ENCODE measurements at regions not wholly inside any gene's neighbourhood (a gene's known extent, or its start where the extent isn't known, plus 50 kb on each side); places are given as distances from the start of the nearest gene placed in this dataset.
"Not testable (repeated sequence)": the region's sequence is repeated elsewhere in the genome, so short reads cannot be mapped to it uniquely, and the experiment has no call there.

- Mint-ChIP-seq H3K36me3 (ENCODE audit: low read depth) (no peaks in the 10 kb centered on the region), H3K4me3 (no peak overlapping the region), H3K9me3 (no peaks in the 10 kb centered on the region), H3K4me1 (ENCODE audit: low read depth) (no peaks in the 10 kb centered on the region), H3K27me3 (ENCODE audit: low read depth) (no peaks in the 10 kb centered on the region), H3K27ac (no peak overlapping the region)
- no peak for DNase-seq (ENCODE audit: low spot score)
Measured at GRCh38 chr1:94769551-94769950, 50.6 kb upstream of the SLC44A3 start.

GRCh38 chr1:94768036-94768435, 52.1 kb upstream of the SLC44A3 start:
- no peaks in the 10 kb centered on the region for H3K4me1 Mint-ChIP-seq (ENCODE audit: low read depth)
- H3K9me3 Mint-ChIP-seq: no peaks in the 10 kb centered on the region
- no peak for DNase-seq (ENCODE audit: low spot score)
- H3K27ac Mint-ChIP-seq: no peak overlapping the region
- H3K4me3 Mint-ChIP-seq: no peak overlapping the region
- no peaks in the 10 kb centered on the region for H3K27me3 Mint-ChIP-seq (ENCODE audit: low read depth)
- no peaks in the 10 kb centered on the region for H3K36me3 Mint-ChIP-seq (ENCODE audit: low read depth)

DNA sequence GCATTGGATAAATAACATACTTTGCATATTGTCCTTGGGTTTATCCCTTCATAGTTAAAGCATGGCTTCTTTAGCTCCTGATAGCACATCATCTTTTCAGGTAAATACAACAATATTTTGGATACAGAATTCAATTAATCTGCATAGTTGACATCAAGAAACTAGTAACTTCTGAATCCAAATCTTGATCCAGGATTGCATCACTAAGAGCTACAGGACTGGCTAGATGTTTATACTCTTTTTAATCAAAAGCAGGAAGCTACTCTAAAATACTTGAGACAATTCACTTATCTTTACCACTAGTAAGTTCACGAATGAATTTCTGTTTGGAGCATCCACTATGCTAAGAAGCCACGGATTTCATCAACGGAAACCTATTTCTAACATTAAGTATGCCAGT, 54.2 kb upstream of the SLC44A3 start:
- Mint-ChIP-seq H3K27me3 (ENCODE audit: low read depth) (peaks cover 4% of the 10 kb centered on the region), H3K4me3 (no peak overlapping the region), H3K27ac (no peak overlapping the region), H3K9me3 (no peaks in the 10 kb centered on the region), H3K36me3 (ENCODE audit: low read depth) (no peaks in the 10 kb centered on the region), H3K4me1 (ENCODE audit: low read depth) (no peaks in the 10 kb centered on the region)
- DNase-seq (ENCODE audit: low spot score): no peak

DNA sequence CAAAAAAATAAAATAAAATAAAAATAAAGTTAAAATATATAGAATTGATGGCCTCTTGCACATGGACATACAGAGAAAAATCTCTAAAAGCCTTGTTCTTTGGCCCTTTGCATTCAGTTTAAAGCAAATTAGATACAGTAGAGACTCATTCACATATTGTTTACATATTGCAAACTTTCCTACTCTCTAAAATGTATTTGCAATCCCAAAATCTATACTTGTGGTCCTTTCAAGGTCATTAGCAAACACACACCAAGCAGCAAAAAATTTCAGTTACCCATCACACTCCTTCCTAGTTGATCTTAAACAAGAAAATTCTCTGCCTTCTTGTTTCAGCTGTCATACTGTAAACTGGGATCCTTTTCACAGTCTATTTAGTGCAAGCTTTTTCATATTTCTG, 61.0 kb upstream of the SLC44A3 start:
- no peak for DNase-seq (ENCODE audit: low spot score)
- Mint-ChIP-seq H3K27me3 (ENCODE audit: low read depth) (peaks cover 13% of the 10 kb centered on the region), H3K27ac (no peak overlapping the region), H3K4me1 (ENCODE audit: low read depth) (peaks cover 7% of the 10 kb centered on the region), H3K9me3 (peaks cover 7% of the 10 kb centered on the region), H3K4me3 (no peak overlapping the region), H3K36me3 (ENCODE audit: low read depth) (no peaks in the 10 kb centered on the region)

DNA sequence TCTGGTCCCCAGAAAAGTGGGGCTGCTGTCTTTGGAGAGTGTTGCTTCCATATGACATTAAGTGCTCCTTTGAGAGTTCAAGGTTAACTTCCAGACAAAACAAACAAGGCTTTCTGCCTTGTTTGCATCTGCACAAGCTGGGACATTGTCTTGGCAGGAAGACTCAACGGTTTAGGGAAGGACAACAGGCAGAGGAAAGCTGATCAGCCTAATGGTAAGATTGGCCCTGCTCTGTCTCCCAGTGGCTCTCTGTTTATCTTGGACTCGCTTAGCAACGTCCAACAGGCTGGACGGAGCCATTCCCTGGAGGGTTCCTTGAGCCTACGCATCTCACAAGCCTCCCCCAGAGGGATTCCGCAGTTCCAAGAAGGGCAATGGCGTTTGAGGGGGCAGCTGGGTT, 62.2 kb upstream of the SLC44A3 start:
- no peak for DNase-seq (ENCODE audit: low spot score)
- H3K27me3 Mint-ChIP-seq (ENCODE audit: low read depth): peaks cover 16% of the 10 kb centered on the region
- peaks cover 7% of the 10 kb centered on the region for H3K9me3 Mint-ChIP-seq
- H3K4me1 Mint-ChIP-seq (ENCODE audit: low read depth): peaks cover 7% of the 10 kb centered on the region
- no peak overlapping the region for H3K27ac Mint-ChIP-seq
- H3K36me3 Mint-ChIP-seq (ENCODE audit: low read depth): no peaks in the 10 kb centered on the region
- H3K4me3 Mint-ChIP-seq: no peak overlapping the region

DNA sequence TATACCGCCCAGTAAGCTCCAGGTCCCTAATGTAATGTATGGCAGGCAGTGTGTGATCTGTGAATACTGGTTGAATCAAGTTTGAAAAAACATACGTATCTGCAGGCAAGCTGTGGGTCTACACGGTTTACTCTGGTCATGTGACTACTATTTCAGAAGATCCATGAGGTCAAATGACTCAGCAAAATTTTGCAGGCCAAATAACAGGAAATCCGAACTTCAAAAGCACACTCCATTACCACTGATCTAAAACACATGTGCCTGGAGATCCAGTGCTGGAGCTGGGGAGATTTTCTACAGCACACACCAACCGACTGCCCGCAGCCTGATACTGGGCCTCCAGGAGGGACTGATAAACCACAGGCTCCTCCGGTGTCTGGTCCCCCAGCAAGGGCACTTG, 64.5 kb upstream of the SLC44A3 start:
- DNase-seq (ENCODE audit: low spot score): no peak

DNA sequence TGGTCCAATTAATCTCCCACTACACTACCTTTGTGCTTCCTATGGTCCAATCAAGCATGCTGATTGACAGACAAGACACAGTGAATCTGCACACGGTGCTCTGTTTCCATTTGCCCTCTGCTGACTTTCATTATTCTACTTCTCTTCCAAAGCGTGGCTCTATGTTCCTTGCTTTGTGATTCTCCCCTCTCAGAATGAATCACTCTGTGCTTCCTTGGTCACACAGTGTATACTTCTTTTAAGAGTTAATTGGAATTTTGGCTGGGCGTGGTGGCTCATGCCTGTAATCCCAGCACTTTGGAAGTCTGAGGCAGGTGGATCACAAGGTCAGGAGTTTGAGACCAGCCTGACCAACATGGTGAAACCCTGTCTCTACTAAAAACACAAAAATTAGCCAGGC, 65.1 kb upstream of the SLC44A3 start:
- not testable (repeated sequence) for H3K36me3 Mint-ChIP-seq (ENCODE audit: low read depth); H3K4me1 Mint-ChIP-seq (ENCODE audit: low read depth); H3K27ac Mint-ChIP-seq; DNase-seq (ENCODE audit: low spot score); H3K4me3 Mint-ChIP-seq; H3K9me3 Mint-ChIP-seq
- peaks cover 11% of the 10 kb centered on the region for H3K27me3 Mint-ChIP-seq (ENCODE audit: low read depth)

More for the DNA sequence above, 64.5 kb upstream of the SLC44A3 start:
- H3K4me1 Mint-ChIP-seq (ENCODE audit: low read depth): peaks cover 7% of the 10 kb centered on the region
- peaks cover 7% of the 10 kb centered on the region for H3K9me3 Mint-ChIP-seq
- peaks cover 11% of the 10 kb centered on the region for H3K27me3 Mint-ChIP-seq (ENCODE audit: low read depth)
- H3K27ac Mint-ChIP-seq: peak overlapping the region; percentile 47
- no peak overlapping the region for H3K4me3 Mint-ChIP-seq
- H3K36me3 Mint-ChIP-seq (ENCODE audit: low read depth): no peaks in the 10 kb centered on the region

DNA sequence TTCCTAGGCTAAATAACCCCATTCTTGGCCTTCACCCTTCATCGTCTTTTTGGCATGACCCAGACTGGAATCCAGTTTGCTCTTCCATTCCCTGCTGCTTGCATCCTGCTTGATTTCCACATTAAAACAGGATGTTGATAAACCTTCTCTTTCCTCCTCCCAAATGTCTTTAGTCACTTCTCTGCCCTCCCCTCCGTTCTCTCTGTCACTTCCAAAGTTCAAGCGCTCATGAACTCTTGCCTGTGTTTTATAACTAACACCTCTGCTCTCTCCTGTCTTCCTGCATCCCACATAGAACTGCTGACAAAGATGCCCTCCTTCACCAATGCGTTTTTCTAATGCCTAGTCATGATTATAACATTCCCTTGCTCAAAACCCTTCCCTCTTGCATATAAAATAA, 65.6 kb upstream of the SLC44A3 start:
- Mint-ChIP-seq H3K4me3 (no peak overlapping the region), H3K9me3 (peaks cover 7% of the 10 kb centered on the region), H3K27ac (no peak overlapping the region), H3K36me3 (ENCODE audit: low read depth) (no peaks in the 10 kb centered on the region), H3K4me1 (ENCODE audit: low read depth) (peaks cover 7% of the 10 kb centered on the region), H3K27me3 (ENCODE audit: low read depth) (peaks cover 6% of the 10 kb centered on the region)
- DNase-seq (ENCODE audit: low spot score): no peak

GRCh38 chr1:94754095-94754494, 66.1 kb upstream of the SLC44A3 start:
- peaks cover 8% of the 10 kb centered on the region for H3K9me3 Mint-ChIP-seq

DNA sequence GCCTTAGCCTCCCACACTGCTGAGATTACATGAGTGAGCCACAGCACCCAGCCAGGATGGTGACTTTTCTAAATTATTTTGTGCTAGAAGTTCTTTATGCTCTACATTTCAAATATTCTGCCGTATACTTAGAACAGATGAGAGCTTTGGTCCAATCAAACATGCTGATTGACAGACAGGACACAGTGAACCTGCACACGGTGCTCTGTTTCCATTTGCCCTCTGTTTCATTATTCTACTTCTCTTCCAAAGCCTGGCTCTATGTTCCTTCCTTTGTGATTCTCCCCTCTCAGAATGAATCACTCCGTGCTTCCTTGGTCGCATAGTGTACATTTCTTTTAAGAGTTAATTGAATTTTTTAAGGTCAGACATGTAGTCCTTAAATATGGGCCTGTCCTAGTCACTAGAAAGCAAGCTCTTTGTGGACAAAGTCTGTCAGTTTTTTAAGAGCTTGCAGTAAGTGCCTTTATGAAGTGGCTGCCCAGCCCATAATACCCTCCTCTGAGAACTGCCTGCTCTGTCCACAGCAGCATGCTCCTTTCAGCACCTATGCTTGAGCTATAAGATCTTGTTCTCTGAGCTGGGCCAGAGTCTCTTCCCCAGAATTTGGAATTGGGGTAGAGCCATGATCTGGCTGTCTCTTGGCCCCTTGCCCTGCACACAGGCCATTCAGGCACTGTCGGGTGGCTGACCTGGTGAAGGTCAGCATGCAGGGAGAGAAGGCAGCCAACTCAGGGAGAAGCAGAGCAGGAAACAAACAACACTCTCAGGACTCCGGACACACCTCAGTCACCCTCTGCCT, 66.8 kb upstream of the SLC44A3 start:
- peaks cover 7% of the 10 kb centered on the region for H3K4me1 Mint-ChIP-seq (ENCODE audit: low read depth)
- peaks cover 4% of the 10 kb centered on the region for H3K27me3 Mint-ChIP-seq (ENCODE audit: low read depth)

More at GRCh38 chr1:94754095-94754494, 66.1 kb upstream of the SLC44A3 start:
- DNase-seq (ENCODE audit: low spot score): no peak
- H3K27me3 Mint-ChIP-seq (ENCODE audit: low read depth): peaks cover 6% of the 10 kb centered on the region
- no peak overlapping the region for H3K27ac Mint-ChIP-seq
- H3K4me3 Mint-ChIP-seq: no peak overlapping the region
- H3K36me3 Mint-ChIP-seq (ENCODE audit: low read depth): no peaks in the 10 kb centered on the region
- H3K4me1 Mint-ChIP-seq (ENCODE audit: low read depth): peaks cover 7% of the 10 kb centered on the region

DNA sequence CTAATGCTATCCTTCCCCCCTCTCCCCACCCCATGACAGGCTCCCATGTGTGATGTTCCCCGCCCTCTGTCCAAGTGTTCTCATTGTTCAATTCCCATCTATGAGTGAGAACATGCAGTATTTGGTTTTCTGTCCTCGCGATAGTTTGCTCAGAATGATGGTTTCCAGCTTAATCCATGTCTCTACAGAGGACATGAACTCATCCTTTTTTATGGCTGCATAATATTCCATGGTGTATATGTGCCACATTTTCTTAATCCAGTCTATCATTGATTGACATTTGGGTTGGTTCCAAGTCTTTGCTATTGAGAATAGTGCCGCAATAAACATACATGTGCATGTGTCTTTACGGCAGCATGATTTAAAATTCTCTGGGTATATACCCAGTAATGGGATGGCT, 68.7 kb upstream of the SLC44A3 start:
- not testable (repeated sequence) for H3K27me3 Mint-ChIP-seq (ENCODE audit: low read depth); H3K4me3 Mint-ChIP-seq; H3K27ac Mint-ChIP-seq; H3K36me3 Mint-ChIP-seq (ENCODE audit: low read depth); DNase-seq (ENCODE audit: low spot score); H3K4me1 Mint-ChIP-seq (ENCODE audit: low read depth)
- H3K9me3 Mint-ChIP-seq: peaks cover 15% of the 10 kb centered on the region

More for the DNA sequence above, 66.8 kb upstream of the SLC44A3 start:
- Mint-ChIP-seq H3K4me3 (no peak overlapping the region), H3K36me3 (ENCODE audit: low read depth) (no peaks in the 10 kb centered on the region), H3K27ac (no peak overlapping the region), H3K9me3 (peaks cover 15% of the 10 kb centered on the region)
- DNase-seq (ENCODE audit: low spot score): no peak

DNA sequence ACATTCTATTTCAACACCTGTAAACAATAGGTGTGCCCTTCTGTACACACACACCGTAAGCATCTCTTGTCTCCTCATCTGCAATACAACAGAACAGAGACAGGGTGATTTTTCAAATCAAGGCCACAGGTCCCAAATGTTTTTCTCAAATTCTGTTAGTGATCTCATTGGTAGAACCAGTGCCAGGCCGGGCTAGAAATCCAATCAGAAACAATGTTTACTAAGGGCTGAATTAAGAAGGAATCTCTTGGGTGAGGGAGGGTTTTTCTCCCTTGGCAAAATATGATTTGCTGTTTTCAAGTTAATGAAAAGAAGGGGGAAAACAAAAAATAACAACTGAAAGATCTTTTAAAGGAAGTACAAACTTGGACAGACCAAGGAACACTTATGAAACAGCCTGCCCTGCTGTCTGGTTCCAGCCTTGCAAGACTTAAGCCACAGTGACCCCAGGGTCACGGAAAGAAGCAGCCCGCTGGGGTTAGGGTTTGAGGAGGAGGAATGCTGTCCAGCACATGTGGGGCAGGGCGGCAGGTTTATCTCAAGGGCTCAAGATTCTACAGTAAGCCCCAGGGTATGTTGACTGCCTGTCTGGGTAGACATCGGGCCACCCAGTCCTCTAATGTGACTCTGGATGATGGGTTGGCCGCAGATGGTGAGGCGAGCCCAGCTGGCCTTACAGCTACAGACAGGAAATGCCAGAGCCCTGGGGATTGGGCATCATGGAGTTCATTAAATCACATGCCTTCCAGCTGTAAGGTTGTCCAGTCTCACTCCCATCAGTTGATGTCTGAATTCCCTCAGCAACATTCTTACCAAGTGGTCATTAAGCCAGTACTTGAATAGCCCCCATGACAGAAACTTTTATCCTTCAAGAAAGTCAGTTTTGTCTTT, 73.3 kb upstream of the SLC44A3 start:
- peaks cover 6% of the 10 kb centered on the region for H3K27me3 Mint-ChIP-seq (ENCODE audit: low read depth)

GRCh38 chr1:94745742-94746141, 74.4 kb upstream of the SLC44A3 start:
- peaks cover 8% of the 10 kb centered on the region for H3K9me3 Mint-ChIP-seq
- no peaks in the 10 kb centered on the region for H3K36me3 Mint-ChIP-seq (ENCODE audit: low read depth)
- H3K27ac Mint-ChIP-seq: no peak overlapping the region
- peaks cover 6% of the 10 kb centered on the region for H3K27me3 Mint-ChIP-seq (ENCODE audit: low read depth)
- no peak overlapping the region for H3K4me3 Mint-ChIP-seq
- DNase-seq (ENCODE audit: low spot score): no peak
- H3K4me1 Mint-ChIP-seq (ENCODE audit: low read depth): peaks cover 5% of the 10 kb centered on the region

More for the DNA sequence above, 73.3 kb upstream of the SLC44A3 start:
- H3K4me3 Mint-ChIP-seq: no peak overlapping the region
- H3K36me3 Mint-ChIP-seq (ENCODE audit: low read depth): no peaks in the 10 kb centered on the region
- H3K27ac Mint-ChIP-seq: no peak overlapping the region
- peaks cover 8% of the 10 kb centered on the region for H3K9me3 Mint-ChIP-seq
- no peaks in the 10 kb centered on the region for H3K4me1 Mint-ChIP-seq (ENCODE audit: low read depth)
- DNase-seq (ENCODE audit: low spot score): no peak

- H3K4me3 Mint-ChIP-seq: no peak overlapping the region
- H3K9me3 Mint-ChIP-seq: peaks cover 4% of the 10 kb centered on the region
- no peak for DNase-seq (ENCODE audit: low spot score)
- no peaks in the 10 kb centered on the region for H3K36me3 Mint-ChIP-seq (ENCODE audit: low read depth)
- H3K27me3 Mint-ChIP-seq (ENCODE audit: low read depth): peaks cover 13% of the 10 kb centered on the region
- no peak overlapping the region for H3K27ac Mint-ChIP-seq
- H3K4me1 Mint-ChIP-seq (ENCODE audit: low read depth): peaks cover 5% of the 10 kb centered on the region
Measured at GRCh38 chr1:94743862-94744261, 76.3 kb upstream of the SLC44A3 start.
